HepG2 (cell line): ENCODE measurements at regions not wholly inside any gene's neighbourhood (a gene's known extent, or its start where the extent isn't known, plus 50 kb on each side); places are given as distances from the start of the nearest gene placed in this dataset.

Source experiments
- ATAC-seq: fragments of 200-7000 bp; cut with Tn5 transposase; 3 replicates; pipeline ENCODE4 v1.9.1; 2020; ENCODE audit warnings: mild to moderate bottlenecking, moderate library complexity
- BruUV-seq: library from RNA; stranded (reverse); fragments of 400-500 nt; replicated peaks from 2 replicates; lab custom pipeline; 2021; lab: Mats Ljungman, UMichigan
- CTCF ChIA-PET: fragments of 300-600 bp; formaldehyde crosslinking; extraction: SDS; loops from one replicate; lab custom pipeline; 2021; ENCODE audit warnings: low total read pairs, inconsistent platforms, low intra/inter-chr PET ratio; lab: Yijun Ruan, JAX
- POLR2A ChIA-PET: fragments of 350-600 bp; sonication (Branson Sonifier 250); formaldehyde crosslinking; loops from one replicate; lab custom pipeline; 2020; ENCODE audit warnings: antibody characterized with exemption, inconsistent platforms; lab: Yijun Ruan, JAX
- DNase-seq: peaks from one replicate; pipeline ENCODE4 v3.0.0-alpha.2; 2015; ENCODE audit warnings: low spot score
- FAIRE-seq: peaks from 3 replicates; lab custom pipeline; 2011; peaks lifted over from hg19 to GRCh38; lab: Jason Lieb, UNC
- H2AFZ ChIP-seq: one replicate; pipeline ENCODE4 v1.6.1; 2011; ENCODE audit warnings: low read length, inconsistent platforms
- H3K27ac ChIP-seq: fragments of 300-600 bp; 3 replicates; pipeline ENCODE4 v1.8.0; 2011; ENCODE audit warnings: mixed run types, mild to moderate bottlenecking, mixed read lengths, low read length, inconsistent platforms; ENCODE audit not compliant: insufficient read depth; ENCODE audit errors: extremely low read length
- H3K27me3 ChIP-seq, 2 experiments: fragments of 200-600 bp in 1 of 2; 2 replicates in 1 of 2; 3 replicates in 1 of 2; pipeline versions ENCODE4 v1.6.0 to v1.8.0; 2011; ENCODE audit warnings: low read length in 2 of 2, mild to moderate bottlenecking in 2 of 2, moderate library complexity in 2 of 2, inconsistent platforms in 1 of 2; ENCODE audit not compliant: insufficient read depth in 2 of 2, control insufficient read depth in 1 of 2
- H3K36me3 ChIP-seq, 2 experiments: fragments of 200-600 bp in 1 of 2; replicated peaks in 1 of 2; 2 replicates in 1 of 2; 3 replicates in 1 of 2; pipeline versions ENCODE4 v1.5.1 to v1.8.0; 2011; ENCODE audit warnings: low read length in 2 of 2, inconsistent platforms in 1 of 2; ENCODE audit not compliant: insufficient read depth in 2 of 2, control insufficient read depth in 1 of 2
- H3K4me1 ChIP-seq: 2 replicates; pipeline ENCODE4 v1.5.1; 2012; ENCODE audit warnings: low read length, inconsistent platforms; ENCODE audit not compliant: insufficient read depth
- H3K4me2 ChIP-seq: 2 replicates; pipeline ENCODE4 v1.6.0; 2011; ENCODE audit warnings: low read depth, low read length, inconsistent platforms
- H3K4me3 ChIP-seq, 3 experiments: fragments of 200-600 bp in 1 of 3; sonication (generic), shearing (Covaris generic) in 1 of 3; replicated peaks in 1 of 3; 2 replicates each; pipeline ENCODE4 v1.5.1; 2011 to 2016; ENCODE audit warnings: low read length in 3 of 3, inconsistent platforms in 2 of 3, low read depth in 2 of 3, mild to moderate bottlenecking in 2 of 3, control low read depth in 1 of 3, mixed read lengths in 1 of 3; ENCODE audit not compliant: insufficient read depth in 1 of 3
- H3K79me2 ChIP-seq: one replicate; pipeline ENCODE4 v1.6.1; 2011; ENCODE audit warnings: low read length, inconsistent platforms; ENCODE audit not compliant: insufficient read depth
- H3K9ac ChIP-seq: 2 replicates; pipeline ENCODE4 v1.6.0; 2011; ENCODE audit warnings: mild to moderate bottlenecking, low read depth, low read length, inconsistent platforms; ENCODE audit not compliant: insufficient read depth
- H3K9me3 ChIP-seq: 2 replicates; pipeline ENCODE4 v1.5.1; 2012; ENCODE audit warnings: mild to moderate bottlenecking, low read length
- H4K20me1 ChIP-seq: 2 replicates; pipeline ENCODE4 v1.6.0; 2011; ENCODE audit warnings: inconsistent platforms, mild to moderate bottlenecking, low read length, moderate library complexity; ENCODE audit not compliant: insufficient read depth
- FOXP1 ChIP-seq, 2 experiments: fragments of 450-650 bp in 1 of 2; IDR thresholded peaks; 2 replicates each; pipeline ENCODE4 v1.6.1; 2017 to 2018; ENCODE audit warnings: antibody characterized with exemption in 1 of 2
- GATAD1 ChIP-seq: IDR thresholded peaks from 2 replicates; pipeline ENCODE4 v1.6.1; 2016; ENCODE audit warnings: missing genetic modification reagents, missing compliant biosample characterization
- HDAC2 ChIP-seq: sonication (generic); formaldehyde crosslinking; IDR thresholded peaks from 2 replicates; pipeline ENCODE4 v1.4.0; 2020; ENCODE audit warnings: missing genetic modification reagents
- MLLT10 ChIP-seq: sonication (generic); formaldehyde crosslinking; IDR thresholded peaks from 2 replicates; pipeline ENCODE4 v1.4.0; 2020; ENCODE audit warnings: missing genetic modification reagents
- NR2F6 ChIP-seq, 2 experiments: IDR thresholded peaks; 2 replicates each; pipeline ENCODE4 v1.6.1; 2016; ENCODE audit warnings: antibody characterized with exemption in 1 of 2, mild to moderate bottlenecking in 1 of 2
- PRMT3 ChIP-seq: sonication (generic); formaldehyde crosslinking; IDR thresholded peaks from 2 replicates; pipeline ENCODE4 v1.8.1; 2022; ENCODE audit warnings: low read depth, mild to moderate bottlenecking, moderate library complexity, missing genetic modification reagents, borderline replicate concordance
- ZBTB2 ChIP-seq: sonication (generic); formaldehyde crosslinking; IDR thresholded peaks from 2 replicates; pipeline ENCODE4 v1.8.0; 2022; ENCODE audit warnings: low read depth, missing genetic modification reagents
- ZFP37 ChIP-seq: sonication (generic); formaldehyde crosslinking; IDR thresholded peaks from 2 replicates; pipeline ENCODE4 v1.4.0; 2020; ENCODE audit warnings: missing genetic modification reagents, borderline replicate concordance
- ZNF598 ChIP-seq: sonication (generic); formaldehyde crosslinking; IDR thresholded peaks from 2 replicates; pipeline ENCODE4 v1.5.1; 2020; ENCODE audit warnings: mild to moderate bottlenecking, missing genetic modification reagents, borderline replicate concordance
- WGBS: methylation state at CpG from one replicate; pipeline ENCODE4 v1.1.6; 2017; ENCODE audit warnings: low lambda C conversion rate; 5-methylcytosine and 5-hydroxymethylcytosine counted together
- in situ Hi-C: cut with HindIII; loops from 2 replicates; pipeline ENCODE4 v1.10.0; 2017; ENCODE audit warnings: low pct_unique_long_range_greater_than_20kb; ENCODE audit not compliant: extremely low pct_ligation_motif_present
- intact Hi-C: fragments of 100-400 bp; cut with micrococcal nuclease; formaldehyde crosslinking; loops from one replicate; pipeline ENCODE4 v1.10.0; 2022; ENCODE audit not compliant: unreplicated experiment
- TF ChIP-seq, protein P1 (sequence below): sonication (generic); formaldehyde crosslinking; IDR thresholded peaks from 2 replicates; pipeline ENCODE4 v1.4.0; 2020; ENCODE audit warnings: missing genetic modification reagents
- TF ChIP-seq, protein P2 (sequence below): sonication (generic); formaldehyde crosslinking; IDR thresholded peaks from 2 replicates; pipeline ENCODE4 v1.8.1; 2023; ENCODE audit warnings: missing genetic modification reagents, inconsistent platforms, borderline replicate concordance

DNA sequence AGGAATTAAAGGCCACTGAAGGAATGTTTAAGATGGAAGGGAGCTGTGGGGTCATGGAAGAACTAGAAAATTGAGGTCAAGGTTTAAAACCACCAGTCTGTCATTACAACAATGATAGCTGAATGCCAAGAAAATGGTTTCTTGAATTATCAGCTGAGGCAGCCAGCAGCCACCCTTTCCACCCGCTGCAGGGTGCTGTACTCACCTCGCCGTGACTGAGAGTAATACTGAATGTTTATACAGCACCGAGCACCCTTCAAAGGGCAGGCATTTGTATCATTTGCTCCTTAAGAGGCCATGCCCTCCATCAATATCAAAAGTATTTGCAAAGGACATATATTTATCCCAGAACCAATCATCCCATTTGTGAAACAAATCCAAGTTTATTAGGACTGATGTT is 402.8 kb downstream of the VPS13C start:
- intact Hi-C loops = no loop called here
- TF ChIP-seq PRMT3 (CRISPR knock-in tag) = no peak
- TF ChIP-seq, protein P1, sequence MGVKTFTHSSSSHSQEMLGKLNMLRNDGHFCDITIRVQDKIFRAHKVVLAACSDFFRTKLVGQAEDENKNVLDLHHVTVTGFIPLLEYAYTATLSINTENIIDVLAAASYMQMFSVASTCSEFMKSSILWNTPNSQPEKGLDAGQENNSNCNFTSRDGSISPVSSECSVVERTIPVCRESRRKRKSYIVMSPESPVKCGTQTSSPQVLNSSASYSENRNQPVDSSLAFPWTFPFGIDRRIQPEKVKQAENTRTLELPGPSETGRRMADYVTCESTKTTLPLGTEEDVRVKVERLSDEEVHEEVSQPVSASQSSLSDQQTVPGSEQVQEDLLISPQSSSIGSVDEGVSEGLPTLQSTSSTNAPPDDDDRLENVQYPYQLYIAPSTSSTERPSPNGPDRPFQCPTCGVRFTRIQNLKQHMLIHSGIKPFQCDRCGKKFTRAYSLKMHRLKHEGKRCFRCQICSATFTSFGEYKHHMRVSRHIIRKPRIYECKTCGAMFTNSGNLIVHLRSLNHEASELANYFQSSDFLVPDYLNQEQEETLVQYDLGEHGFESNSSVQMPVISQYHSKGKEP (CRISPR knock-in tag) = no peak
- TF ChIP-seq ZFP37 (CRISPR knock-in tag) = no peak
- no peak for TF ChIP-seq HDAC2 (CRISPR knock-in tag)
- no peak for TF ChIP-seq NR2F6 (IDR thresholded peaks at IDR 0.05)
- TF ChIP-seq NR2F6 (CRISPR knock-in tag; IDR thresholded peaks at IDR 0.05) = no peak
- DNase-seq (no peak), ATAC-seq (no peak), FAIRE-seq (no peak)
- no peak overlapping the region for H3K4me2 ChIP-seq
- H3K27ac ChIP-seq = no peak overlapping the region
- H3K9ac ChIP-seq = no peak overlapping the region
- H2AFZ ChIP-seq = no peak overlapping the region
- POLR2A ChIA-PET = no interaction called here
- in situ Hi-C loops = no loop called here
- H4K20me1 ChIP-seq = no peaks in the 10 kb centered on the region
- no peak overlapping the region for H3K4me3 ChIP-seq
- H3K79me2 ChIP-seq = no peaks in the 10 kb centered on the region
- 4% methylated on average over 4 of the region's 4 CpGs for WGBS
- no peaks in the 10 kb centered on the region for H3K36me3 ChIP-seq
- H3K9me3 ChIP-seq = no peaks in the 10 kb centered on the region
- BruUV-seq = no TSS peak
- peaks cover 1 to 4% of the 10 kb centered on the region in 2 experiments; a peak in 2 of 5 replicates for H3K27me3 ChIP-seq
- CTCF ChIA-PET = no interaction called here
- H3K4me1 ChIP-seq = no peaks in the 10 kb centered on the region

GRCh38 chr15:61656391-61656790 is 403.9 kb downstream of the VPS13C start:
- WGBS = 36% methylated on average over 11 of the region's 11 CpGs
- H3K79me2 ChIP-seq = no peaks in the 10 kb centered on the region
- H2AFZ ChIP-seq = no peak overlapping the region
- intact Hi-C loops (no loop called here), in situ Hi-C loops (no loop called here)
- POLR2A ChIA-PET = no interaction called here
- DNase-seq (no peak), FAIRE-seq (no peak), ATAC-seq (no peak)
- CTCF ChIA-PET = no interaction called here
- H3K4me3 ChIP-seq = no peak overlapping the region
- H3K36me3 ChIP-seq = no peaks in the 10 kb centered on the region
- no TSS peak for BruUV-seq
- H3K27me3 ChIP-seq = peaks cover 1 to 4% of the 10 kb centered on the region in 2 experiments; a peak in 2 of 5 replicates
- H3K4me2 ChIP-seq = no peak overlapping the region
- no peak overlapping the region for H3K27ac ChIP-seq
- H3K9me3 ChIP-seq = no peaks in the 10 kb centered on the region
- H4K20me1 ChIP-seq = no peaks in the 10 kb centered on the region
- no peak overlapping the region for H3K9ac ChIP-seq
- no peaks in the 10 kb centered on the region for H3K4me1 ChIP-seq
- TF ChIP-seq, protein P2, sequence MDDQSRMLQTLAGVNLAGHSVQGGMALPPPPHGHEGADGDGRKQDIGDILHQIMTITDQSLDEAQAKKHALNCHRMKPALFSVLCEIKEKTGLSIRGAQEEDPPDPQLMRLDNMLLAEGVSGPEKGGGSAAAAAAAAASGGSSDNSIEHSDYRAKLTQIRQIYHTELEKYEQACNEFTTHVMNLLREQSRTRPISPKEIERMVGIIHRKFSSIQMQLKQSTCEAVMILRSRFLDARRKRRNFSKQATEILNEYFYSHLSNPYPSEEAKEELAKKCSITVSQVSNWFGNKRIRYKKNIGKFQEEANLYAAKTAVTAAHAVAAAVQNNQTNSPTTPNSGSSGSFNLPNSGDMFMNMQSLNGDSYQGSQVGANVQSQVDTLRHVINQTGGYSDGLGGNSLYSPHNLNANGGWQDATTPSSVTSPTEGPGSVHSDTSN (CRISPR knock-in tag) = no peak
- TF ChIP-seq GATAD1 (CRISPR knock-in tag) (no peak), FOXP1 (IDR thresholded peaks at IDR 0.05) (no peak), FOXP1 (CRISPR knock-in tag; IDR thresholded peaks at IDR 0.05) (no peak), ZBTB2 (CRISPR knock-in tag) (no peak), ZNF598 (CRISPR knock-in tag) (no peak), MLLT10 (CRISPR knock-in tag) (no peak)
